ENCODE measurements at regions not wholly inside any gene's neighbourhood (a gene's known extent, or its start where the extent isn't known, plus 50 kb on each side); places are given as distances from the start of the nearest gene placed in this dataset.

- no peak for DNase-seq (ENCODE audit: low spot score)
Observed at GRCh38 chr3:184659797-184660301, 52.0 kb downstream of the MAGEF1 start.

GRCh38 chr3:184658223-184658928, 53.5 kb downstream of the MAGEF1 start:
- DNase-seq (ENCODE audit: low spot score) = no peak

- DNase-seq (ENCODE audit: low spot score) = no peak
Observed at GRCh38 chr3:184656829-184657681, 54.8 kb downstream of the MAGEF1 start.

GRCh38 chr3:184656458-184656828, 55.4 kb downstream of the MAGEF1 start:
- no peak for DNase-seq (ENCODE audit: low spot score)

- DNase-seq (ENCODE audit: low spot score) = no peak
Observed at GRCh38 chr3:184655597-184655996, 56.3 kb downstream of the MAGEF1 start.

GRCh38 chr3:184654375-184654774, 57.5 kb downstream of the MAGEF1 start:
- no peak for DNase-seq (ENCODE audit: low spot score)

GRCh38 chr3:184652465-184652864, 59.4 kb downstream of the MAGEF1 start:
- DNase-seq (ENCODE audit: low spot score) = no peak

- DNase-seq (ENCODE audit: low spot score) = no peak
Observed at GRCh38 chr3:184651904-184652303, 60.0 kb downstream of the MAGEF1 start.

GRCh38 chr3:184648636-184649035, 63.2 kb downstream of the MAGEF1 start:
- DNase-seq (ENCODE audit: low spot score) = no peak

GRCh38 chr3:184647405-184647936, 64.4 kb downstream of the MAGEF1 start:
- no peak for DNase-seq (ENCODE audit: low spot score)

- DNase-seq (ENCODE audit: low spot score) = no peak
Observed at GRCh38 chr3:184645336-184645735, 66.5 kb downstream of the MAGEF1 start.

- DNase-seq (ENCODE audit: low spot score) = no peak
Observed at GRCh38 chr3:184643442-184643841, 68.4 kb downstream of the MAGEF1 start.

GRCh38 chr3:184642631-184643285, 69.1 kb downstream of the MAGEF1 start:
- no peak for DNase-seq (ENCODE audit: low spot score)

- DNase-seq (ENCODE audit: low spot score) = no peak
Observed at GRCh38 chr3:184641430-184641829, 70.4 kb downstream of the MAGEF1 start.

- no peak for DNase-seq (ENCODE audit: low spot score)
Observed at GRCh38 chr3:184639351-184639750, 72.5 kb downstream of the MAGEF1 start.

- DNase-seq (ENCODE audit: low spot score) = no peak
Observed at GRCh38 chr3:184637705-184638104, 74.2 kb downstream of the MAGEF1 start.

GRCh38 chr3:184636741-184637316, 75.0 kb downstream of the MAGEF1 start:
- no peak for DNase-seq (ENCODE audit: low spot score)

- DNase-seq (ENCODE audit: low spot score) = no peak
Observed at GRCh38 chr3:184635774-184636173, 74.2 kb downstream of the EPHB3 start.

- peak; percentile 18 for DNase-seq (ENCODE audit: low spot score)
Observed at GRCh38 chr3:184635126-184635525, 73.5 kb downstream of the EPHB3 start.

GRCh38 chr3:184633237-184633579, 71.6 kb downstream of the EPHB3 start:
- no peak for DNase-seq (ENCODE audit: low spot score)

GRCh38 chr3:184632551-184633236, 71.1 kb downstream of the EPHB3 start:
- DNase-seq (ENCODE audit: low spot score) = peak; percentile 20
